Activated CD8-positive, alpha-beta memory T cell treated with anti-CD3 and anti-CD28 coated beads, Interleukin-2, amount 10 ng/mL, durations not matched to agents 7 days and 5 days (primary cell): ENCODE measurements at regions not wholly inside any gene's neighbourhood (a gene's known extent, or its start where the extent isn't known, plus 50 kb on each side); places are given as distances from the start of the nearest gene placed in this dataset.

Experiments
- ATAC-seq: fragments of 150-1000 bp; cut with Tn5 transposase; one replicate; pipeline ENCODE4 v1.10.0; 2021; ENCODE audit warnings: moderate library complexity
- CTCF ChIA-PET: fragments of 350-600 bp; sonication (Branson Sonifier 250); formaldehyde crosslinking; loops from one replicate; lab custom pipeline; 2021; ENCODE audit warnings: antibody characterized with exemption; lab: Charles Lee
- DNase-seq: peaks from one replicate; pipeline ENCODE4 v3.0.0-alpha.2; 2020
- H3K27ac Mint-ChIP-seq: one replicate; pipeline ENCODE4 v1.8.0; 2021; ENCODE audit warnings: mild to moderate bottlenecking, mixed read lengths
- H3K27me3 Mint-ChIP-seq: one replicate; pipeline ENCODE4 v1.8.0; 2021; ENCODE audit warnings: mixed read lengths
- H3K36me3 Mint-ChIP-seq: one replicate; pipeline ENCODE4 v1.8.0; 2021; ENCODE audit warnings: mild to moderate bottlenecking, mixed read lengths
- H3K4me1 Mint-ChIP-seq: one replicate; pipeline ENCODE4 v1.8.0; 2021; ENCODE audit warnings: mixed read lengths
- H3K4me3 Mint-ChIP-seq: one replicate; pipeline ENCODE4 v1.8.0; 2021; ENCODE audit warnings: mild to moderate bottlenecking, moderate library complexity, mixed read lengths
- H3K9me3 Mint-ChIP-seq: one replicate; pipeline ENCODE4 v1.8.0; 2022; ENCODE audit warnings: low read depth, mixed read lengths

- no peak for ATAC-seq
- CTCF ChIA-PET: interaction anchor here (0.6 to 0.7 kb wide), 2 partner anchors 41 to 230 kb away, joined by 3 read pairs; no protein-coding TSS in a partner anchor
Measured at GRCh38 chr16:86833136-86833535, 254.8 kb downstream of the FOXL1 start.

GRCh38 chr16:86834451-86835035, 256.2 kb downstream of the FOXL1 start:
- no peak for DNase-seq
- no peaks in the 10 kb centered on the region for H3K36me3 Mint-ChIP-seq
- H3K27ac Mint-ChIP-seq: no peak overlapping the region
- H3K27me3 Mint-ChIP-seq: peaks cover 7% of the 10 kb centered on the region
- CTCF ChIA-PET: no interaction called here
- no peak overlapping the region for H3K4me3 Mint-ChIP-seq
- no peak for ATAC-seq
- H3K4me1 Mint-ChIP-seq: no peaks in the 10 kb centered on the region
- no peaks in the 10 kb centered on the region for H3K9me3 Mint-ChIP-seq

More at GRCh38 chr16:86833136-86833535, 254.8 kb downstream of the FOXL1 start:
- H3K36me3 Mint-ChIP-seq: no peaks in the 10 kb centered on the region
- H3K27ac Mint-ChIP-seq: no peak overlapping the region
- DNase-seq: no peak
- no peaks in the 10 kb centered on the region for H3K4me1 Mint-ChIP-seq
- H3K9me3 Mint-ChIP-seq: no peaks in the 10 kb centered on the region
- H3K27me3 Mint-ChIP-seq: peaks cover 9% of the 10 kb centered on the region
- no peak overlapping the region for H3K4me3 Mint-ChIP-seq

GRCh38 chr16:86835982-86836381, 257.6 kb downstream of the FOXL1 start:
- Mint-ChIP-seq H3K36me3 (no peaks in the 10 kb centered on the region), H3K4me1 (no peaks in the 10 kb centered on the region), H3K27me3 (peaks cover 7% of the 10 kb centered on the region), H3K9me3 (no peaks in the 10 kb centered on the region), H3K27ac (no peak overlapping the region), H3K4me3 (no peak overlapping the region)
- no peak for DNase-seq
- CTCF ChIA-PET: no interaction called here
- ATAC-seq: no peak

- CTCF ChIA-PET: no interaction called here
- Mint-ChIP-seq H3K36me3 (no peaks in the 10 kb centered on the region), H3K4me3 (no peak overlapping the region), H3K27me3 (peaks cover 7% of the 10 kb centered on the region), H3K27ac (no peak overlapping the region), H3K4me1 (no peaks in the 10 kb centered on the region), H3K9me3 (no peaks in the 10 kb centered on the region)
- DNase-seq (no peak), ATAC-seq (no peak)
Measured at GRCh38 chr16:86836503-86837129, 258.3 kb downstream of the FOXL1 start.

- Mint-ChIP-seq H3K4me1 (no peaks in the 10 kb centered on the region), H3K36me3 (no peaks in the 10 kb centered on the region), H3K27ac (no peak overlapping the region), H3K4me3 (no peak overlapping the region), H3K9me3 (peaks cover 5% of the 10 kb centered on the region), H3K27me3 (no peaks in the 10 kb centered on the region)
- ATAC-seq (no peak), DNase-seq (no peak)
- CTCF ChIA-PET: no interaction called here
Measured at GRCh38 chr16:86843812-86844211, 265.5 kb downstream of the FOXL1 start.

- Mint-ChIP-seq H3K4me1 (no peaks in the 10 kb centered on the region), H3K27ac (no peak overlapping the region), H3K4me3 (no peak overlapping the region), H3K27me3 (no peaks in the 10 kb centered on the region), H3K36me3 (no peaks in the 10 kb centered on the region), H3K9me3 (peaks cover 5% of the 10 kb centered on the region)
- ATAC-seq (no peak), DNase-seq (no peak)
- CTCF ChIA-PET: no interaction called here
Measured at GRCh38 chr16:86844695-86845094, 266.3 kb downstream of the FOXL1 start.

- Mint-ChIP-seq H3K4me3 (no peak overlapping the region), H3K36me3 (no peaks in the 10 kb centered on the region), H3K9me3 (peaks cover 5% of the 10 kb centered on the region), H3K27ac (no peak overlapping the region), H3K4me1 (no peaks in the 10 kb centered on the region), H3K27me3 (no peaks in the 10 kb centered on the region)
- no peak for ATAC-seq
- DNase-seq: no peak
- CTCF ChIA-PET: no interaction called here
Measured at GRCh38 chr16:86846136-86846535, 267.8 kb downstream of the FOXL1 start.

GRCh38 chr16:86848821-86849220, 270.5 kb downstream of the FOXL1 start:
- Mint-ChIP-seq H3K9me3 (peaks cover 3% of the 10 kb centered on the region), H3K4me3 (no peak overlapping the region), H3K36me3 (no peaks in the 10 kb centered on the region), H3K27ac (no peak overlapping the region), H3K27me3 (no peaks in the 10 kb centered on the region), H3K4me1 (no peaks in the 10 kb centered on the region)
- no peak for DNase-seq
- ATAC-seq: no peak
- CTCF ChIA-PET: no interaction called here

GRCh38 chr16:86850670-86851069, 272.3 kb downstream of the FOXL1 start:
- no peak for ATAC-seq
- no peaks in the 10 kb centered on the region for H3K9me3 Mint-ChIP-seq

GRCh38 chr16:86852135-86852534, 273.8 kb downstream of the FOXL1 start:
- H3K4me3 Mint-ChIP-seq: no peak overlapping the region
- no peaks in the 10 kb centered on the region for H3K4me1 Mint-ChIP-seq
- H3K9me3 Mint-ChIP-seq: no peaks in the 10 kb centered on the region
- no peak for ATAC-seq
- no peak for DNase-seq
- CTCF ChIA-PET: no interaction called here
- no peak overlapping the region for H3K27ac Mint-ChIP-seq
- H3K27me3 Mint-ChIP-seq: no peaks in the 10 kb centered on the region
- H3K36me3 Mint-ChIP-seq: no peaks in the 10 kb centered on the region

More at GRCh38 chr16:86850670-86851069, 272.3 kb downstream of the FOXL1 start:
- CTCF ChIA-PET: no interaction called here
- no peaks in the 10 kb centered on the region for H3K27me3 Mint-ChIP-seq
- DNase-seq: no peak
- H3K27ac Mint-ChIP-seq: no peak overlapping the region
- no peaks in the 10 kb centered on the region for H3K36me3 Mint-ChIP-seq
- H3K4me3 Mint-ChIP-seq: no peak overlapping the region
- no peaks in the 10 kb centered on the region for H3K4me1 Mint-ChIP-seq

- Mint-ChIP-seq H3K4me3 (no peak overlapping the region), H3K9me3 (no peaks in the 10 kb centered on the region), H3K36me3 (no peaks in the 10 kb centered on the region), H3K27ac (no peak overlapping the region), H3K4me1 (no peaks in the 10 kb centered on the region), H3K27me3 (no peaks in the 10 kb centered on the region)
- ATAC-seq: no peak
- CTCF ChIA-PET: no interaction called here
- DNase-seq: no peak
Measured at GRCh38 chr16:86854058-86854621, 275.8 kb downstream of the FOXL1 start.

GRCh38 chr16:86854626-86855294, 276.4 kb downstream of the FOXL1 start:
- Mint-ChIP-seq H3K9me3 (no peaks in the 10 kb centered on the region), H3K27me3 (no peaks in the 10 kb centered on the region), H3K27ac (no peak overlapping the region), H3K4me1 (no peaks in the 10 kb centered on the region), H3K4me3 (no peak overlapping the region), H3K36me3 (no peaks in the 10 kb centered on the region)
- ATAC-seq (no peak), DNase-seq (no peak)
- CTCF ChIA-PET: no interaction called here

GRCh38 chr16:86856946-86857586, 278.7 kb downstream of the FOXL1 start:
- no peaks in the 10 kb centered on the region for H3K4me1 Mint-ChIP-seq
- no peaks in the 10 kb centered on the region for H3K36me3 Mint-ChIP-seq
- DNase-seq: no peak
- no peaks in the 10 kb centered on the region for H3K27me3 Mint-ChIP-seq
- CTCF ChIA-PET: no interaction called here
- H3K4me3 Mint-ChIP-seq: no peak overlapping the region
- ATAC-seq: no peak
- no peak overlapping the region for H3K27ac Mint-ChIP-seq
- no peaks in the 10 kb centered on the region for H3K9me3 Mint-ChIP-seq
